ENCODE measurements at regions not wholly inside any gene's neighbourhood (a gene's known extent, or its start where the extent isn't known, plus 50 kb on each side); places are given as distances from the start of the nearest gene placed in this dataset.

GRCh38 chr10:108817584-108817983 is 1105.7 kb downstream of the XPNPEP1 start:
- no peaks in the 10 kb centered on the region for H3K36me3 ChIP-seq (ENCODE audit: low read depth)
- H3K27ac ChIP-seq: no peak overlapping the region
- no peaks in the 10 kb centered on the region for H3K4me1 ChIP-seq (ENCODE audit: insufficient read depth)
- no peaks in the 10 kb centered on the region for H4K20me1 ChIP-seq (ENCODE audit: insufficient read depth)
- H3K9me2 ChIP-seq (ENCODE audit: insufficient read depth): no peaks in the 10 kb centered on the region
- H3K79me2 ChIP-seq (ENCODE audit: insufficient read depth): no peaks in the 10 kb centered on the region
- no peak for TF ChIP-seq EZH2 (IDR thresholded peaks at IDR 0.05; ENCODE audit: insufficient read depth, poor library complexity, severe bottlenecking)
- TF ChIP-seq EZH2phosphoT487 (IDR thresholded peaks at IDR 0.05; ENCODE audit: insufficient read depth, low read depth): no peak
- H3F3A ChIP-seq (ENCODE audit: insufficient read depth): no peaks in the 10 kb centered on the region
- DNase-seq: no peak
- no peak overlapping the region for H3K4me2 ChIP-seq (ENCODE audit: unreplicated experiment)
- H3K4me3 ChIP-seq: no peak overlapping the region
- H3K27me3 ChIP-seq (replicated peaks; ENCODE audit: insufficient read depth): no peaks in the 10 kb centered on the region
- WGBS, 2 experiments (ENCODE audit: low coverage in 1 of 2, low lambda C conversion rate in 2 of 2, missing lambda C conversion rate in 2 of 2): 45 to 51% methylated on average over 2 of the region's 2 CpGs
- H3K9ac ChIP-seq: no peak overlapping the region
- no peaks in the 10 kb centered on the region for H3K9me3 ChIP-seq (ENCODE audit: low read depth)
- no peak overlapping the region for H2AFZ ChIP-seq
- in situ Hi-C loops (cut with MboI): no loop called here

- H3F3A ChIP-seq (ENCODE audit: insufficient read depth): no peaks in the 10 kb centered on the region
- no peaks in the 10 kb centered on the region for H3K9me3 ChIP-seq (ENCODE audit: low read depth)
- no peaks in the 10 kb centered on the region for H3K36me3 ChIP-seq (ENCODE audit: low read depth)
- no peak overlapping the region for H3K27ac ChIP-seq
- 81 to 86% methylated on average over 3 of the region's 3 CpGs for WGBS, 2 experiments (ENCODE audit: low coverage in 1 of 2, low lambda C conversion rate in 2 of 2, missing lambda C conversion rate in 2 of 2)
- no peak overlapping the region for H3K4me2 ChIP-seq (ENCODE audit: unreplicated experiment)
- no peaks in the 10 kb centered on the region for H3K9me2 ChIP-seq (ENCODE audit: insufficient read depth)
- no peak overlapping the region for H2AFZ ChIP-seq
- in situ Hi-C loops (cut with MboI): no loop called here
- H3K4me1 ChIP-seq (ENCODE audit: insufficient read depth): no peaks in the 10 kb centered on the region
- H3K9ac ChIP-seq: no peak overlapping the region
- H3K27me3 ChIP-seq (replicated peaks; ENCODE audit: insufficient read depth): no peaks in the 10 kb centered on the region
- H3K79me2 ChIP-seq (ENCODE audit: insufficient read depth): no peaks in the 10 kb centered on the region
- no peaks in the 10 kb centered on the region for H4K20me1 ChIP-seq (ENCODE audit: insufficient read depth)
- no peak for DNase-seq
- TF ChIP-seq EZH2phosphoT487 (IDR thresholded peaks at IDR 0.05; ENCODE audit: insufficient read depth, low read depth): no peak
- no peak for TF ChIP-seq EZH2 (IDR thresholded peaks at IDR 0.05; ENCODE audit: insufficient read depth, poor library complexity, severe bottlenecking)
- no peak overlapping the region for H3K4me3 ChIP-seq
Measured at GRCh38 chr10:108817135-108817534, 1106.2 kb downstream of the XPNPEP1 start.

GRCh38 chr10:108812906-108813305 is 1110.4 kb downstream of the XPNPEP1 start:
- H2AFZ ChIP-seq: no peak overlapping the region

GRCh38 chr10:108812296-108812695 is 1111.0 kb downstream of the XPNPEP1 start:
- Histone ChIP-seq H3K27me3 (replicated peaks; ENCODE audit: insufficient read depth) (no peaks in the 10 kb centered on the region), H3K4me2 (ENCODE audit: unreplicated experiment) (no peak overlapping the region), H3K27ac (no peak overlapping the region), H3K4me3 (no peak overlapping the region), H3F3A (ENCODE audit: insufficient read depth) (no peaks in the 10 kb centered on the region), H2AFZ (no peak overlapping the region), H3K79me2 (ENCODE audit: insufficient read depth) (no peaks in the 10 kb centered on the region), H3K4me1 (ENCODE audit: insufficient read depth) (no peaks in the 10 kb centered on the region), H3K36me3 (ENCODE audit: low read depth) (no peaks in the 10 kb centered on the region), H3K9me3 (ENCODE audit: low read depth) (no peaks in the 10 kb centered on the region), H3K9me2 (ENCODE audit: insufficient read depth) (no peaks in the 10 kb centered on the region), H4K20me1 (ENCODE audit: insufficient read depth) (no peaks in the 10 kb centered on the region), H3K9ac (no peak overlapping the region)
- in situ Hi-C loops (cut with MboI): no loop called here
- no peak for DNase-seq
- WGBS, 2 experiments (ENCODE audit: low coverage in 1 of 2, low lambda C conversion rate in 2 of 2, missing lambda C conversion rate in 2 of 2): 67 to 70% methylated on average over 1 of the region's 1 CpG
- TF ChIP-seq EZH2 (IDR thresholded peaks at IDR 0.05; ENCODE audit: insufficient read depth, poor library complexity, severe bottlenecking) (no peak), EZH2phosphoT487 (IDR thresholded peaks at IDR 0.05; ENCODE audit: insufficient read depth, low read depth) (no peak)

More at GRCh38 chr10:108812906-108813305, 1110.4 kb downstream of the XPNPEP1 start:
- Histone ChIP-seq H3F3A (ENCODE audit: insufficient read depth) (no peaks in the 10 kb centered on the region), H3K4me3 (no peak overlapping the region), H3K4me1 (ENCODE audit: insufficient read depth) (no peaks in the 10 kb centered on the region), H3K9me2 (ENCODE audit: insufficient read depth) (no peaks in the 10 kb centered on the region), H3K36me3 (ENCODE audit: low read depth) (no peaks in the 10 kb centered on the region), H3K27ac (no peak overlapping the region), H4K20me1 (ENCODE audit: insufficient read depth) (no peaks in the 10 kb centered on the region), H3K4me2 (ENCODE audit: unreplicated experiment) (no peak overlapping the region), H3K79me2 (ENCODE audit: insufficient read depth) (no peaks in the 10 kb centered on the region), H3K9ac (no peak overlapping the region), H3K27me3 (replicated peaks; ENCODE audit: insufficient read depth) (no peaks in the 10 kb centered on the region), H3K9me3 (ENCODE audit: low read depth) (no peaks in the 10 kb centered on the region)
- in situ Hi-C loops (cut with MboI): no loop called here
- DNase-seq: no peak
- TF ChIP-seq EZH2 (IDR thresholded peaks at IDR 0.05; ENCODE audit: insufficient read depth, poor library complexity, severe bottlenecking) (no peak), EZH2phosphoT487 (IDR thresholded peaks at IDR 0.05; ENCODE audit: insufficient read depth, low read depth) (no peak)
- WGBS, 2 experiments (ENCODE audit: low coverage in 1 of 2, low lambda C conversion rate in 2 of 2, missing lambda C conversion rate in 2 of 2): 92 to 93% methylated on average over 2 of the region's 2 CpGs

- in situ Hi-C loops (cut with MboI): no loop called here
- DNase-seq: no peak
- Histone ChIP-seq H4K20me1 (ENCODE audit: insufficient read depth) (no peaks in the 10 kb centered on the region), H3K9ac (no peak overlapping the region), H3K36me3 (ENCODE audit: low read depth) (no peaks in the 10 kb centered on the region), H3K4me1 (ENCODE audit: insufficient read depth) (no peaks in the 10 kb centered on the region), H3K79me2 (ENCODE audit: insufficient read depth) (no peaks in the 10 kb centered on the region), H3K27ac (no peak overlapping the region), H3K9me3 (ENCODE audit: low read depth) (no peaks in the 10 kb centered on the region), H3F3A (ENCODE audit: insufficient read depth) (no peaks in the 10 kb centered on the region), H3K4me3 (no peak overlapping the region), H3K9me2 (ENCODE audit: insufficient read depth) (no peaks in the 10 kb centered on the region), H2AFZ (no peak overlapping the region), H3K4me2 (ENCODE audit: unreplicated experiment) (no peak overlapping the region), H3K27me3 (replicated peaks; ENCODE audit: insufficient read depth) (no peaks in the 10 kb centered on the region)
- TF ChIP-seq EZH2phosphoT487 (IDR thresholded peaks at IDR 0.05; ENCODE audit: insufficient read depth, low read depth): no peak
- no peak for TF ChIP-seq EZH2 (IDR thresholded peaks at IDR 0.05; ENCODE audit: insufficient read depth, poor library complexity, severe bottlenecking)
- WGBS, 2 experiments (ENCODE audit: low coverage in 1 of 2, low lambda C conversion rate in 2 of 2, missing lambda C conversion rate in 2 of 2): 58 to 60% methylated on average over 2 of the region's 2 CpGs
Measured at GRCh38 chr10:108808228-108808627, 1115.1 kb downstream of the XPNPEP1 start.

Data from GM23248 (cell line).